HL-60 (cell line): ENCODE measurements at regions not wholly inside any gene's neighbourhood (a gene's known extent, or its start where the extent isn't known, plus 50 kb on each side); places are given as distances from the start of the nearest gene placed in this dataset.

Experiments used
- GABPA ChIP-seq: IDR thresholded peaks from 2 replicates; pipeline ENCODE4 v1.6.1; 2012; ENCODE audit warnings: low read depth
- POLR2AphosphoS5 ChIP-seq: IDR thresholded peaks from 2 replicates; pipeline ENCODE4 v1.6.1; 2012; ENCODE audit warnings: low read depth
- SPI1 ChIP-seq: IDR thresholded peaks from 2 replicates; pipeline ENCODE4 v1.6.1; 2012; ENCODE audit warnings: low read depth, mild to moderate bottlenecking, borderline replicate concordance
- TF ChIP-seq, protein P1 (sequence below): IDR thresholded peaks from one replicate; pipeline ENCODE4 v1.5.1; 2011; ENCODE audit warnings: low read length, control low read depth, inconsistent platforms; ENCODE audit not compliant: insufficient read depth
- TF ChIP-seq, protein P2 (sequence below): IDR thresholded peaks from 2 replicates; pipeline ENCODE4 v1.6.1; 2012; ENCODE audit warnings: low read depth; ENCODE audit not compliant: insufficient replicate concordance

- TF ChIP-seq, protein P1, sequence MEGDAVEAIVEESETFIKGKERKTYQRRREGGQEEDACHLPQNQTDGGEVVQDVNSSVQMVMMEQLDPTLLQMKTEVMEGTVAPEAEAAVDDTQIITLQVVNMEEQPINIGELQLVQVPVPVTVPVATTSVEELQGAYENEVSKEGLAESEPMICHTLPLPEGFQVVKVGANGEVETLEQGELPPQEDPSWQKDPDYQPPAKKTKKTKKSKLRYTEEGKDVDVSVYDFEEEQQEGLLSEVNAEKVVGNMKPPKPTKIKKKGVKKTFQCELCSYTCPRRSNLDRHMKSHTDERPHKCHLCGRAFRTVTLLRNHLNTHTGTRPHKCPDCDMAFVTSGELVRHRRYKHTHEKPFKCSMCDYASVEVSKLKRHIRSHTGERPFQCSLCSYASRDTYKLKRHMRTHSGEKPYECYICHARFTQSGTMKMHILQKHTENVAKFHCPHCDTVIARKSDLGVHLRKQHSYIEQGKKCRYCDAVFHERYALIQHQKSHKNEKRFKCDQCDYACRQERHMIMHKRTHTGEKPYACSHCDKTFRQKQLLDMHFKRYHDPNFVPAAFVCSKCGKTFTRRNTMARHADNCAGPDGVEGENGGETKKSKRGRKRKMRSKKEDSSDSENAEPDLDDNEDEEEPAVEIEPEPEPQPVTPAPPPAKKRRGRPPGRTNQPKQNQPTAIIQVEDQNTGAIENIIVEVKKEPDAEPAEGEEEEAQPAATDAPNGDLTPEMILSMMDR = no peak
- TF ChIP-seq, protein P2, sequence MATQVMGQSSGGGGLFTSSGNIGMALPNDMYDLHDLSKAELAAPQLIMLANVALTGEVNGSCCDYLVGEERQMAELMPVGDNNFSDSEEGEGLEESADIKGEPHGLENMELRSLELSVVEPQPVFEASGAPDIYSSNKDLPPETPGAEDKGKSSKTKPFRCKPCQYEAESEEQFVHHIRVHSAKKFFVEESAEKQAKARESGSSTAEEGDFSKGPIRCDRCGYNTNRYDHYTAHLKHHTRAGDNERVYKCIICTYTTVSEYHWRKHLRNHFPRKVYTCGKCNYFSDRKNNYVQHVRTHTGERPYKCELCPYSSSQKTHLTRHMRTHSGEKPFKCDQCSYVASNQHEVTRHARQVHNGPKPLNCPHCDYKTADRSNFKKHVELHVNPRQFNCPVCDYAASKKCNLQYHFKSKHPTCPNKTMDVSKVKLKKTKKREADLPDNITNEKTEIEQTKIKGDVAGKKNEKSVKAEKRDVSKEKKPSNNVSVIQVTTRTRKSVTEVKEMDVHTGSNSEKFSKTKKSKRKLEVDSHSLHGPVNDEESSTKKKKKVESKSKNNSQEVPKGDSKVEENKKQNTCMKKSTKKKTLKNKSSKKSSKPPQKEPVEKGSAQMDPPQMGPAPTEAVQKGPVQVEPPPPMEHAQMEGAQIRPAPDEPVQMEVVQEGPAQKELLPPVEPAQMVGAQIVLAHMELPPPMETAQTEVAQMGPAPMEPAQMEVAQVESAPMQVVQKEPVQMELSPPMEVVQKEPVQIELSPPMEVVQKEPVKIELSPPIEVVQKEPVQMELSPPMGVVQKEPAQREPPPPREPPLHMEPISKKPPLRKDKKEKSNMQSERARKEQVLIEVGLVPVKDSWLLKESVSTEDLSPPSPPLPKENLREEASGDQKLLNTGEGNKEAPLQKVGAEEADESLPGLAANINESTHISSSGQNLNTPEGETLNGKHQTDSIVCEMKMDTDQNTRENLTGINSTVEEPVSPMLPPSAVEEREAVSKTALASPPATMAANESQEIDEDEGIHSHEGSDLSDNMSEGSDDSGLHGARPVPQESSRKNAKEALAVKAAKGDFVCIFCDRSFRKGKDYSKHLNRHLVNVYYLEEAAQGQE = no peak
- TF ChIP-seq POLR2AphosphoS5 (no peak), GABPA (no peak), SPI1 (no peak)
Observed at GRCh38 chr9:78547831-78548230, 250.9 kb downstream of the PSAT1 start.
